Type B pancreatic cell (in vitro differentiated cells): ENCODE measurements at regions not wholly inside any gene's neighbourhood (a gene's known extent, or its start where the extent isn't known, plus 50 kb on each side); places are given as distances from the start of the nearest gene placed in this dataset.

Source experiments
- DNase-seq: peaks from one replicate; pipeline ENCODE4 v3.0.0; 2021; ENCODE audit warnings: mixed read lengths; ENCODE audit not compliant: unreplicated experiment; ENCODE audit errors: extremely low spot score
- H3K27ac Mint-ChIP-seq: 2 replicates; pipeline ENCODE4 v1.8.0; 2021; ENCODE audit warnings: mild to moderate bottlenecking, mixed read lengths
- H3K27me3 Mint-ChIP-seq: 2 replicates; pipeline ENCODE4 v1.8.0; 2021; ENCODE audit warnings: mixed read lengths
- H3K36me3 Mint-ChIP-seq: 2 replicates; pipeline ENCODE4 v1.8.0; 2021; ENCODE audit warnings: mixed read lengths
- H3K4me1 Mint-ChIP-seq: one replicate; pipeline ENCODE4 v1.8.0; 2021; ENCODE audit warnings: mixed read lengths; ENCODE audit not compliant: unreplicated experiment
- H3K4me3 Mint-ChIP-seq: 2 replicates; pipeline ENCODE4 v1.8.0; 2021; ENCODE audit warnings: mild to moderate bottlenecking, mixed read lengths
- H3K9me3 Mint-ChIP-seq: 2 replicates; pipeline ENCODE4 v1.8.0; 2021; ENCODE audit warnings: mixed read lengths
- TF ChIP-seq, protein P1 (sequence below): fragments of 200-600 bp; sonication (generic); conservative IDR thresholded peaks from 2 replicates; pipeline ENCODE4 v1.5.0; 2021; ENCODE audit warnings: antibody characterized with exemption, mild to moderate bottlenecking

GRCh38 chr2:349390-349789 is 61.5 kb upstream of the ALKAL2 start:
- TF ChIP-seq, protein P1, sequence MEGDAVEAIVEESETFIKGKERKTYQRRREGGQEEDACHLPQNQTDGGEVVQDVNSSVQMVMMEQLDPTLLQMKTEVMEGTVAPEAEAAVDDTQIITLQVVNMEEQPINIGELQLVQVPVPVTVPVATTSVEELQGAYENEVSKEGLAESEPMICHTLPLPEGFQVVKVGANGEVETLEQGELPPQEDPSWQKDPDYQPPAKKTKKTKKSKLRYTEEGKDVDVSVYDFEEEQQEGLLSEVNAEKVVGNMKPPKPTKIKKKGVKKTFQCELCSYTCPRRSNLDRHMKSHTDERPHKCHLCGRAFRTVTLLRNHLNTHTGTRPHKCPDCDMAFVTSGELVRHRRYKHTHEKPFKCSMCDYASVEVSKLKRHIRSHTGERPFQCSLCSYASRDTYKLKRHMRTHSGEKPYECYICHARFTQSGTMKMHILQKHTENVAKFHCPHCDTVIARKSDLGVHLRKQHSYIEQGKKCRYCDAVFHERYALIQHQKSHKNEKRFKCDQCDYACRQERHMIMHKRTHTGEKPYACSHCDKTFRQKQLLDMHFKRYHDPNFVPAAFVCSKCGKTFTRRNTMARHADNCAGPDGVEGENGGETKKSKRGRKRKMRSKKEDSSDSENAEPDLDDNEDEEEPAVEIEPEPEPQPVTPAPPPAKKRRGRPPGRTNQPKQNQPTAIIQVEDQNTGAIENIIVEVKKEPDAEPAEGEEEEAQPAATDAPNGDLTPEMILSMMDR: no peak
- peaks cover 7% of the 10 kb centered on the region for H3K27me3 Mint-ChIP-seq

DNA sequence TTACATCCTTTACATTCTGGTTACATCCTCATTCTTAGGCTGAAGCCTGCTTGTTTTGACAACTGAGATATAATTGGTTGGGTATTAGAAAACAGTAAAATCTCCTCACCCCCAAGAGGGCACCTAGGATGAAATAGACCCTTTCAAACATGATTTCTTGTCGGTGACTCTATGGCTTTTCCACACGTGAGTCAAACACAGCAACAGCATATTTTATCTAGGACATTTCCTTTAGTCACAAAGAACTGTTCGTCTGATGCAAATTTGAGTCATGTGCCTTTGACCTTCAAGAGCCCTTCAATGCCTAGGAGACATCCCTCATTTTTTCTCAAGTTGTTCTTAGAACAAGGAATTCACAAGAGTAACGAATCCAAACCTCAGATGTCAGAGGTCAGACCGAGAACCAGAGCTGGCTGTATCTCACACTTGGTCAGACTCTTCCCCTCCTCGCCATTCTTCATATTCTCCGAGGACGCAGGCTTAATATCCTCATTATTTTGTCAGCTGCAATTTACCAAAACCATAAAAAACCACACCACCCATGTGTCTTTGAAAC is 60.5 kb upstream of the ALKAL2 start:
- no peak overlapping the region for H3K4me3 Mint-ChIP-seq
- H3K27ac Mint-ChIP-seq: no peak overlapping the region

More at GRCh38 chr2:349390-349789, 61.5 kb upstream of the ALKAL2 start:
- peaks cover 5% of the 10 kb centered on the region for H3K4me1 Mint-ChIP-seq
- H3K36me3 Mint-ChIP-seq: no peaks in the 10 kb centered on the region
- H3K4me3 Mint-ChIP-seq: no peak overlapping the region
- no peak overlapping the region for H3K27ac Mint-ChIP-seq
- no peaks in the 10 kb centered on the region for H3K9me3 Mint-ChIP-seq
- DNase-seq: no peak

DNA sequence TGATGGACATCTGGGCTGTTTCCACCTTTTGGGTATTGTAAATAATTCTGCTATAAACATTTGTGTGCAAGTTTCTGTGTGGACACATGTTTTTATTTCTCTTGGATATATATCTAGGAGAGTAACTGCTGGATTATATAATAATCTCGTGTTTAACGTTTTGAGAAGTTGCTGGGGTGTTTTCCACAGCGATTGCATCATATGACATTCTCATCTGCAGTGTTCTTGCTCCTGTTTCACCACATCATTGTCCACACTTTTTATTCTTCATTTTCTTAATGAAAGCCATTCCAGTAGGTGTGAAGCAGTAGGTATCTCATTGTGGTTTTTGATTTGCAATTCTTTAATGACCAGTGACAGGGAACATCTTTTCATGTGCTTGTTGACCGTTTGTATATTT is 56.9 kb upstream of the ALKAL2 start:
- TF ChIP-seq, protein P1: no peak
- H3K9me3 Mint-ChIP-seq: no peaks in the 10 kb centered on the region
- no peaks in the 10 kb centered on the region for H3K36me3 Mint-ChIP-seq
- H3K27ac Mint-ChIP-seq: no peak overlapping the region
- peaks cover 7% of the 10 kb centered on the region for H3K27me3 Mint-ChIP-seq
- H3K4me1 Mint-ChIP-seq: peaks cover 10% of the 10 kb centered on the region
- DNase-seq: no peak
- no peak overlapping the region for H3K4me3 Mint-ChIP-seq

More for the DNA sequence above, 60.5 kb upstream of the ALKAL2 start:
- H3K27me3 Mint-ChIP-seq: peaks cover 7% of the 10 kb centered on the region
- DNase-seq: no peak
- no peaks in the 10 kb centered on the region for H3K9me3 Mint-ChIP-seq
- TF ChIP-seq, protein P1: no peak
- peaks cover 5% of the 10 kb centered on the region for H3K4me1 Mint-ChIP-seq
- H3K36me3 Mint-ChIP-seq: no peaks in the 10 kb centered on the region

GRCh38 chr2:343355-343754 is 55.5 kb upstream of the ALKAL2 start:
- Mint-ChIP-seq H3K9me3 (peaks cover 5% of the 10 kb centered on the region), H3K27ac (no peak overlapping the region), H3K36me3 (no peaks in the 10 kb centered on the region), H3K4me3 (no peak overlapping the region), H3K4me1 (peaks cover 6% of the 10 kb centered on the region), H3K27me3 (peaks cover 7% of the 10 kb centered on the region)
- no peak for DNase-seq
- TF ChIP-seq, protein P1: no peak

DNA sequence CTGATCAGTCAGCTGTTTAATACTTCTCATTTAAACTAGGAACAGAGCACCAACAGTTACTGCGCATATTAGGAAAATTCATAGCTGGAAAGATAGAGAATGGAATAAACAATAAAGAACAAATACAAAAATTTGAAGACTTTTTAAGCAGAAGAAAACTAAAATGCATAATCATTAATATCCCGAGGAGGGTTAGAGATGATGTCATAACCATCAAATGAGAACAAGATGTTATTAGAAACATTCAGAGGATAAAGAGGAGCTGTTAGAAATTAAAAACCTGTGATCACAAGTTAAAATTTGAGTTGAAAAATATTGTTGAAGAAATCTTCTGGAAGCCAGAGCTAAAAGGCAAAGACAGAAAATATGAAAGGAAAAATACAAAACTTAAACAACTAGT is 54.0 kb upstream of the ALKAL2 start:
- peak overlapping the region; percentile 10 for H3K27ac Mint-ChIP-seq
- H3K4me1 Mint-ChIP-seq: peaks cover 6% of the 10 kb centered on the region
- H3K4me3 Mint-ChIP-seq: no peak overlapping the region
- H3K27me3 Mint-ChIP-seq: peaks cover 7% of the 10 kb centered on the region
- peaks cover 7% of the 10 kb centered on the region for H3K9me3 Mint-ChIP-seq
- no peaks in the 10 kb centered on the region for H3K36me3 Mint-ChIP-seq
- TF ChIP-seq, protein P1: no peak
- DNase-seq: no peak

DNA sequence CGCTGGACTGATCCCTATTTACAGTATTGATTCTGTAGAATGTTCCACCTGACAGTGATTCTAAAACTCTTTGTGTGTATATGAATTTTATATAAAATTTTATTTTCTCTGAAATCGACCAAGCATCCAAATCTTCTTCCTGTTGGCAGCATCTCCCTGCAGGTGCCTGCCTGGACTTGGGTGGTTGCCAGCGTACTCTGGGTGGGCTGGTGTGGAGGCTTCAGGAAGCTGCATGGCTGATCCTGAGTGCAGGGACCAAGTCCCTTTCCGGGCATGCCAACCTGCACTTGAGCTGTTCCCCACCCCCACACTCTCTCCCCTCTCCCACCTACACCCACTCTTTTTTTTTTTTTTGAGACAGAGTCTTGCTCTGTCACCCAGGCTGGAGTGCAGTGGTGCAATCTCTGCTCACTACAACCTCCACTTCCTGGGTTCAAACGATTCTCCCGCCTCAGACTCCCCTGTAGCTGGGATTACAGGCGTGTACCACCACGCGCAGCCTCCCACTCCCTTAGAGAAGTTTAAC is 53.2 kb upstream of the ALKAL2 start:
- Mint-ChIP-seq H3K4me3 (no peak overlapping the region), H3K9me3 (peaks cover 7% of the 10 kb centered on the region), H3K27me3 (peaks cover 2% of the 10 kb centered on the region)

More for the DNA sequence above, 53.2 kb upstream of the ALKAL2 start:
- no peaks in the 10 kb centered on the region for H3K36me3 Mint-ChIP-seq
- H3K27ac Mint-ChIP-seq: peak overlapping the region; percentile 10
- H3K4me1 Mint-ChIP-seq: peaks cover 6% of the 10 kb centered on the region
- TF ChIP-seq, protein P1: no peak
- no peak for DNase-seq
